ENCODE measurements at regions not wholly inside any gene's neighbourhood (a gene's known extent, or its start where the extent isn't known, plus 50 kb on each side); places are given as distances from the start of the nearest gene placed in this dataset.

DNA sequence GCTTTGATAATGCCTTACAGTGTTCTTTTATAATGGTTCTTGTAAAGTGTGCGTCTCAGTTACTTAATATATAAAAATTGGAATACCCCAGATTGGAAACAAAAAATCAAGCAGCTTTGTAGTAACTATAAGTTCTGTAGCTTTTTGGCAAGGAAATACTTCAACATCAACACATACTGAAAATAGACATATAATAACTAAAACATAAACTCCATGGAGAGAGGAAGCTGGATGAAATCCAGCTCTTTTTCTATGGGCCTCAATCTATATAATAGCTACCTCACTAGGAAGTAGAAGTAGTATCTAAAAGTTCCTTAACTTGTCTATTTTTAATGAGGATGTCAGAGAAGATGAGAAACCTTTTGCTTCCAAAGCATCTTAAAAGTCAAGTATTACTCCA lies 313.3 kb upstream of the NFIA start:
- peaks cover 0 to 10% (median 8%) of the 10 kb centered on the region in 11 experiments; a peak in 7 of 22 replicates for H3K9me3 ChIP-seq (replicated peaks in 1 of 11)
- TF ChIP-seq Cebpa-rat (IDR thresholded peaks at IDR 0.05), result no peak

DNA sequence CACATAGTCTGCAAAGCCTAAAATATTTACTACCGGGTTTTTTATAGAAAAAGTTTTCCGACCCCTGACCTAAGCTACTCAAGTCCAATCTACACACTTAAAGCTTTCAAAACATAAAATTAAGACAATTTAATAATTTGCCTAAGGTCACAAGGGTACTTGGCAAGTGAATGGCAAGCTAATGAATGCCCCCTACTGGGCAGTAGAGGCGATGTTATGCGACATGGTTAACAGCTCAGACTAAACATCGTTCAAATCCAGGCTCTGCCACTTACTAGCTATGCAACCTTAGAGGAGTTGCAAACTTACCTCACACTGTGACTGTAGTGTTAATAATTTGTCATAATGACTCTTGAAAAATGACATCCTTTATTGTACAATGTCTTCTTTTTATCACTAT lies 317.2 kb upstream of the NFIA start:
- H3K4me3 ChIP-seq, result no peak overlapping the region
- H3K27ac ChIP-seq, result no peak overlapping the region
- H4K20me1 ChIP-seq, result no peaks in the 10 kb centered on the region
- no peaks in the 10 kb centered on the region for H3K36me3 ChIP-seq
- H3K9me3 ChIP-seq (replicated peaks in 1 of 11), result no peaks in the 10 kb centered on the region
- H3K27me3 ChIP-seq, result no peaks in the 10 kb centered on the region
- no peak for TF ChIP-seq Cebpa-rat (IDR thresholded peaks at IDR 0.05)
- H3K9ac ChIP-seq, result no peak overlapping the region
- no peak overlapping the region for H3K4me2 ChIP-seq
- peaks cover 0 to 3% (median 0%) of the 10 kb centered on the region in 10 experiments; a peak in 1 of 20 replicates for H3K4me1 ChIP-seq

More for the DNA sequence above, 313.3 kb upstream of the NFIA start:
- Histone ChIP-seq H3K4me2 (no peak overlapping the region), H3K4me1 (no peaks in the 10 kb centered on the region), H3K36me3 (no peaks in the 10 kb centered on the region), H3K4me3 (no peak overlapping the region), H3K27ac (no peak overlapping the region), H4K20me1 (no peaks in the 10 kb centered on the region), H3K9ac (no peak overlapping the region), H3K27me3 (no peaks in the 10 kb centered on the region)

DNA sequence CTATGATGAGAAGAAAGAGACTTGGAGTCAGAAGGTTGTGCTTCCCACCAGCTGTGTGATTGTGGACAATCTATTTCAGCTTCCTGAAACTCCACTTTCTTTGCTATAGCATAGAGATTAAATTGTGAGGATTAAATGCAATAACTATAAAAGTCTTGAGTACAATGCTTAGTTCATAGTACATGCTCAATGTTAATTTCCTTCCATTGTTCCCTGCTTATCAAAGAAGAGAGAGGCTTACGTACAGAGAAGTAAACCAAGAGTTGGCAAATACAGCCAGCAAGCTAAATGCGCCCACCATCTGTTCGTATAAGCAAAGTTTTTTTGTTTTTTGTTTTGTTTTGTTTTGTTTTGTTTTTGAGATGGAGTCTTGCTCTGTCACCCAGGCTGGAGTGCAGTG lies 317.9 kb upstream of the NFIA start:
- no peak overlapping the region for H3K27ac ChIP-seq
- H4K20me1 ChIP-seq, result no peaks in the 10 kb centered on the region
- no peak overlapping the region for H3K9ac ChIP-seq
- H3K9me3 ChIP-seq (replicated peaks in 1 of 11), result no peaks in the 10 kb centered on the region
- H3K27me3 ChIP-seq, result no peaks in the 10 kb centered on the region
- TF ChIP-seq Cebpa-rat (IDR thresholded peaks at IDR 0.05), result no peak
- H3K4me3 ChIP-seq, result no peak overlapping the region
- no peaks in the 10 kb centered on the region for H3K36me3 ChIP-seq
- H3K4me1 ChIP-seq, result peaks cover 0 to 11% (median under 1%) of the 10 kb centered on the region in 10 experiments; a peak in 10 of 20 replicates
- H3K4me2 ChIP-seq, result no peak overlapping the region

DNA sequence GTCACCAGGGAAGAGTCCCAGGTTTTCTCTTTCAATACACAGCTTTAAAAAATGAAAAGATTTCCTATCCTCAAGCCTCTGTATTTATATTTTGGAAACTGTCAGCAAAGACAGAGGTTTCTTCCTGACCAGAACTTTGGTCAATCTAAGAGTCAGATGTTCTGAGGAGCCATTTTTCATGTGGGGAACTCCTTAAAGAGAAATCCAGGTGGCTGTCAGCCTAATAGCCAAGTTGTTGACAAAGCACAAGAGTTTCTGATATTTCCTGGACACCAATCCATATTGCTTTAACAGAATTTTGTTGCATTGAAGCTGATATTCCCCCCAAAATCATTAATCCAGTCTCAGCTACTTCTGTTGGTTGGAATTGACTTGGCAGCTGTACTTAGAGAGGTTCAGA lies 318.6 kb upstream of the NFIA start:
- no peak overlapping the region for H3K9ac ChIP-seq
- TF ChIP-seq Cebpa-rat (IDR thresholded peaks at IDR 0.05), result no peak

DNA sequence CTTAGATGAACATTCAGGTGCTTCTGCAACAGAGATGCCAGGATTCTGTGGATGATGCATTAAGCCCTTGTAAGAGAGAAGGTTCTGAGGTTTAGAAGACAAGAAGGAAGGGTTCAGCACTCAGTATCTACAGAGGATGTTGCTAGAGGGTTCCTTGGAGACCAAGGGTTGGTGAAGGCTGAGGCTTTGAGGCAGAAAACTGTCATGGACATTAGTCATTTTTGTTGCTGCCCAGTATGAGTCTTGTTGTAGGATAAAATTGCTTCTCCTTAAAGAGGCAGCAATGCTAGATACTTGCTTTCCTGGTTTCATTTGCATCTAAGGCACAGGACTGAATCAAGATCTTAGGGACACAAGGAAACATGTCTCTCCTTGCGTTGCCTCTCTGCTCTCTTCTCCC lies 319.4 kb upstream of the NFIA start:
- no peak for TF ChIP-seq Cebpa-rat (IDR thresholded peaks at IDR 0.05)
- H3K4me1 ChIP-seq, result peaks cover 0 to 19% (median 5%) of the 10 kb centered on the region in 10 experiments; a peak in 12 of 20 replicates
- no peak overlapping the region for H3K9ac ChIP-seq
- no peak overlapping the region for H3K4me2 ChIP-seq
- no peak overlapping the region for H3K27ac ChIP-seq
- H3K27me3 ChIP-seq, result no peaks in the 10 kb centered on the region
- no peaks in the 10 kb centered on the region for H3K9me3 ChIP-seq (replicated peaks in 1 of 11)
- no peak overlapping the region for H3K4me3 ChIP-seq
- no peaks in the 10 kb centered on the region for H3K36me3 ChIP-seq
- no peaks in the 10 kb centered on the region for H4K20me1 ChIP-seq

More for the DNA sequence above, 318.6 kb upstream of the NFIA start:
- Histone ChIP-seq H3K27me3 (no peaks in the 10 kb centered on the region), H3K9me3 (replicated peaks in 1 of 11) (no peaks in the 10 kb centered on the region), H4K20me1 (no peaks in the 10 kb centered on the region), H3K4me3 (no peak overlapping the region), H3K4me1 (peaks cover 0 to 18% (median 5%) of the 10 kb centered on the region in 10 experiments; a peak in 12 of 20 replicates), H3K36me3 (no peaks in the 10 kb centered on the region), H3K4me2 (no peak overlapping the region), H3K27ac (no peak overlapping the region)

DNA sequence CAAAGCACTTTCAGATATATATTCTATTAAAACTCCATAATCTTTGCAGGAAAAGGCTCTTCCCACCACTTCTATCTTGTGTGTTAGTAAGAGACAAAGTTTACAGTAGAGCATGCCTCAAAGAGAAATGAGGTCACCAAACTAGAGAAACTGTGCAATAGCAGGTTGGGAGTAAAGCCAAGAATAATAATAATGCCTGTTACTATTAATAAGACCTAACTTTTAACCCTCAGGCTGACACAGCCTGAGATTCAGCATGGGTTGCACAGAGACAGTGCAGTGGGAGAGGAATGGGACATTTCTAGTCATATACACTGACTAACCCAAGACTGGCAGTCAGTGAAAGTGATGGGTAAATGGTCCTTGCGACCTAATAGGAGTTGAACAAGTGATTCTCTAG lies 320.2 kb upstream of the NFIA start:
- Histone ChIP-seq H3K27ac (no peak overlapping the region), H3K9me3 (replicated peaks in 1 of 11) (no peaks in the 10 kb centered on the region), H3K4me2 (no peak overlapping the region), H4K20me1 (no peaks in the 10 kb centered on the region), H3K36me3 (no peaks in the 10 kb centered on the region), H3K27me3 (no peaks in the 10 kb centered on the region), H3K4me3 (no peak overlapping the region), H3K4me1 (peaks cover 0 to 19% (median 5%) of the 10 kb centered on the region in 10 experiments; a peak in 12 of 20 replicates), H3K9ac (no peak overlapping the region)
- TF ChIP-seq Cebpa-rat (IDR thresholded peaks at IDR 0.05), result no peak

DNA sequence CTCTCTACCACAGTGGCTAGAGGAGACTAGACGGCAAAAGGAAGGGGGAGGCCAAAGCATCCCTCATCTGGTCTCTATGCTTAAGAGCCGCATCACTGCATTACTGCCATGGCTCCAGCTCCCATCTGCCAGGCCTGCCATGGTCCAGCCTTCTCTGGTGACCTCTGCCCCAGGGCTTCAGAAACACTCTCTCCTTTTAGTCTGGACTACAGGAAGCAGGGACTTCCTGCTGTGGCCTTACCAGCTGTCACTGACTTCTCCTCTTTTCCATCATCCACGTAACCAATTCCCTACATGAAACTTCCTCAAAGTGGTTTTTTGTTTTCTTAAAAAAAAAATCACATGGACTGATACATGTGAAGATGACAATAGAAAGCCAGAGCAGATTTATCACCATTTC lies 323.1 kb upstream of the NFIA start:
- Histone ChIP-seq H3K4me2 (peak overlapping the region in 8 of 11 experiments; percentile 6 to 73 (median 38); a peak in 11 of 22 replicates), H3K27me3 (no peaks in the 10 kb centered on the region), H3K4me1 (peaks cover 0 to 19% (median 5%) of the 10 kb centered on the region in 10 experiments; a peak in 12 of 20 replicates), H3K27ac (no peak overlapping the region; a peak in 1 of 22 replicates), H3K4me3 (no peak overlapping the region), H3K9ac (no peak overlapping the region), H4K20me1 (no peaks in the 10 kb centered on the region), H3K36me3 (no peaks in the 10 kb centered on the region), H3K9me3 (replicated peaks in 1 of 11) (no peaks in the 10 kb centered on the region)
- no peak for TF ChIP-seq Cebpa-rat (IDR thresholded peaks at IDR 0.05)

DNA sequence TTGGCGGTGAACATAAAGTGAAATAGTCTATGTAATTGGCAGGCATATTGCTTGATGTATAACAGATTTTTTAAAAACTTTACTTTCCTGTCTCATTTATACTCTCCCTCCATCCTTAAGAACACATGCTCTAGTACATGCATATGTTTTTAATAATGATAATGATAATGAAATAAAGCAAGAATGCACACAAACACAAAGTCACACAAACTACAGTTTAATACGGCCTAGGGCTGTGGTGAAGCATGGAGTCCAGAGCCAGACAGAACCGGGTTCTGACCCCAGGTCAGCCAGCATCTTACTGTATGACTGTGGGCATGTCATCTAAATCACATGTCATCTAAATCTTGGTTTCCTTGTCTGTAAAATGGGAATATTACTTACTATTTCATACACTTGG lies 324.9 kb upstream of the NFIA start:
- H3K9ac ChIP-seq, result no peak overlapping the region
- no peak for TF ChIP-seq Cebpa-rat (IDR thresholded peaks at IDR 0.05)
- H3K4me1 ChIP-seq, result peaks cover 0 to 19% (median 5%) of the 10 kb centered on the region in 10 experiments; a peak in 12 of 20 replicates
- H3K9me3 ChIP-seq (replicated peaks in 1 of 11), result no peaks in the 10 kb centered on the region
- H3K27ac ChIP-seq, result no peak overlapping the region
- H3K4me3 ChIP-seq, result no peak overlapping the region
- H3K36me3 ChIP-seq, result no peaks in the 10 kb centered on the region
- no peak overlapping the region for H3K4me2 ChIP-seq
- H4K20me1 ChIP-seq, result no peaks in the 10 kb centered on the region
- H3K27me3 ChIP-seq, result no peaks in the 10 kb centered on the region

DNA sequence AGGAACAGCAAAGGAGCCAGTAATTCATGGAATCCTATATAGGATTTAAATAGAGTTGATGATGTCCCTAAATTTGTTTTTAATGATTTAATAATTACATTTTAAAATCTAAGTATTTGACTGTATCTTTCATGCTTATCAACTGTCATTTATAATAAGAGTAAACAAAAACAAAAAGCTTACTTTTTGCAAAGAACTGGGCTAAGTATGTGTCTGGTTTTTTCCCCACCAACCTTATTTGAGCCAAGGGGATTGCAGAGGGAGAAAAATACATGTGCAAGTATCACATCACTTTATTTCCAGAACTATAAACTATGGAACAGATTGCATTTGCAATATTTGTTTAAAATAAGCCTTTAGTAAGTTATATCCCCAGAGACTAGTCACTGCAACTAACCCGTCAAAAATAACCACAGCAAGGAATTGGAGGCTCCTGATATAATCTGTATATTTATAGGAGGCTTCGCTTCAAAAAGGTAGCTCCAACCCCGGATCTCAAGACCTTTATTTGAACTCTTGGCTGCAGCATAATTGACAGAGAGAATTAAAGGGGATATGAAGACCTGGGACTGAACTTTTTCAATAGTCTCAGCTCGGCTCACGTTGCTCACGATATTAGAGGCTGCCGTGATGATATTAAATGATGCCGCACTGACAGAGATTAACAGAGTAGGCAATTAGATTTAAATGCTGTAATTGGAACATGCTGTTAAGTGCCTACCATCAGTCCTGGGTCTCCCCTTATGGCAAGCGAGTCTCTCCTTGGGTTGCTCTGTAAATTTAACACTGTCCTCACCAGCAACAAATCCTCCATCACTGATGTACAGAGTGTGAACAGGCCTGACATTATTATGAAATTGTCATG lies 329.1 kb upstream of the NFIA start:
- no peak overlapping the region for H3K27ac ChIP-seq

DNA sequence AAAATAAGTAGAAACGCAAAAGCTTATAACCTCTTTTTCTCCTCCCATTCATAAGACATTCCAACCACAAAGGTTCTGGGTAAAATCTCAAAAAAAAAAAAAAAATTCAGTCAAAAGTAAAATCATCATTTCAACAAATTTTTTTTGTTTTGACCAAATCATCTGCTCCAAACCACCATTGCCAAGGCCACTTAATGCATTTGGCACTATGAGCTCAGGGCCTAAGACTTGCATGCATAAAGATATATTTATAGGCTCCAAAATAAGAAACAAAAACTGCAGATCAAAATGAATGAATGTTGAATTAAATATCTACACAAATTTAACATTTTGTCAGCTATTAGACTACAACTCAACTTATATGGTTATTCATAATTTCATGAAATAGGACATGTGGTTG lies 331.1 kb upstream of the NFIA start:
- no peaks in the 10 kb centered on the region for H3K36me3 ChIP-seq

More for the DNA sequence above, 329.1 kb upstream of the NFIA start:
- Histone ChIP-seq H3K36me3 (no peaks in the 10 kb centered on the region), H4K20me1 (no peaks in the 10 kb centered on the region), H3K4me1 (no peaks in the 10 kb centered on the region), H3K9me3 (replicated peaks in 1 of 11) (no peaks in the 10 kb centered on the region), H3K9ac (no peak overlapping the region), H3K4me2 (no peak overlapping the region), H3K4me3 (no peak overlapping the region), H3K27me3 (no peaks in the 10 kb centered on the region)
- TF ChIP-seq Cebpa-rat (IDR thresholded peaks at IDR 0.05), result no peak

More for the DNA sequence above, 331.1 kb upstream of the NFIA start:
- no peak for TF ChIP-seq Cebpa-rat (IDR thresholded peaks at IDR 0.05)
- Histone ChIP-seq H3K4me2 (no peak overlapping the region), H3K9ac (no peak overlapping the region), H3K27me3 (no peaks in the 10 kb centered on the region), H3K4me1 (no peaks in the 10 kb centered on the region), H3K9me3 (replicated peaks in 1 of 11) (no peaks in the 10 kb centered on the region), H3K27ac (no peak overlapping the region), H4K20me1 (no peaks in the 10 kb centered on the region), H3K4me3 (no peak overlapping the region)
